H7 (cell line): ENCODE measurements at regions not wholly inside any gene's neighbourhood (a gene's known extent, or its start where the extent isn't known, plus 50 kb on each side); places are given as distances from the start of the nearest gene placed in this dataset.

Source experiments
- DNase-seq: peaks from one replicate; pipeline ENCODE4 v3.0.0; 2012
- H3K27me3 ChIP-seq: 2 replicates; pipeline ENCODE4 v1.6.0; 2011; ENCODE audit warnings: mild to moderate bottlenecking, low read length; ENCODE audit not compliant: control insufficient read depth, insufficient read depth
- H3K36me3 ChIP-seq: replicated peaks from 2 replicates; pipeline ENCODE4 v1.5.1; 2011; ENCODE audit warnings: low read length; ENCODE audit not compliant: control insufficient read depth, insufficient read depth
- H3K4me3 ChIP-seq: 2 replicates; pipeline ENCODE4 v1.5.1; 2011; ENCODE audit warnings: low read depth, mild to moderate bottlenecking, control low read depth, low read length, moderate library complexity; ENCODE audit not compliant: insufficient read depth

DNA sequence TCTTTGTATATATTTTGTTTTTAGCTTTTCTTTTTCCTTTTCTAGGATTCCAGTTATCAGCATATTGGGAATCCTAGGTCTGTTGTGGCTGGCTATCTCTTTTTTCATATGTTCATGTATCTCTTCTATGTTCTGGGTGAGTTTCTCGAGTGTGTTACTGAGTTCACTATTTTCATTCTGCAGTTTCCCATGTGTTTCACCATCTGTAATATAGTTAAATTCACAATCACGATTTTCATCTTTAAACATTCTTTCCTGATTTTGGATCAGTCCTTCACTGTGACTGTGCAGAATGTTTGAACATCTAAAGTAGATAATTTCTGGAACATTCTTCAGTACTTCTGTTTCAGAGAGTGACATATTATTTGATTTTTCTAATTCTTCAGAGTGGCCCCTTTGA is 862.1 kb downstream of the OLFM4 start:
- no peaks in the 10 kb centered on the region for H3K27me3 ChIP-seq
- no peak overlapping the region for H3K4me3 ChIP-seq
- no peak for DNase-seq
- H3K36me3 ChIP-seq, result no peaks in the 10 kb centered on the region

GRCh38 chr13:53901593-53901992 is 873.0 kb downstream of the OLFM4 start:
- no peaks in the 10 kb centered on the region for H3K27me3 ChIP-seq
- no peaks in the 10 kb centered on the region for H3K36me3 ChIP-seq
- DNase-seq, result no peak
- no peak overlapping the region for H3K4me3 ChIP-seq

DNA sequence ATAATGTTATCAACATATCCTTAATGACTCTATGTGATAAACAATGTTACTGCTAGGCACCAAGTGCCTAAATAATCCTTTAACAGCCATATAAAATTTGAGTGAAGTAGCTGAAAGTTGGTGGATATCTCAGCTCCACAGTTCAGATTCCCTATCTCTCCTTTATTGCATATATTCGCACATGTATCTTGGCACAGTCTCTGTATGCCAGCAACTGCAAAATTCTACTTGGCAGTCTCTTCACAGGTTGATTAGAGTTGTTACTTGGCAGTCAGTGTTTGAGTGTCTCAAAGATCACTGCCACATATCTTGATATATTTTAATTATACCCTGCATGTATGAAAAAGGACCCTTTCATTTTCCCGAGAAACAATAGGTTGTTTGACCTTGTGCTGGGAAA is 879.3 kb downstream of the OLFM4 start:
- Histone ChIP-seq H3K4me3 (no peak overlapping the region), H3K36me3 (no peaks in the 10 kb centered on the region), H3K27me3 (no peaks in the 10 kb centered on the region)
- DNase-seq, result no peak

- no peak for DNase-seq
- Histone ChIP-seq H3K36me3 (no peaks in the 10 kb centered on the region), H3K4me3 (no peak overlapping the region), H3K27me3 (no peaks in the 10 kb centered on the region)
These were observed 892.3 kb downstream of the OLFM4 start for GRCh38 chr13:53920916-53921315.

DNA sequence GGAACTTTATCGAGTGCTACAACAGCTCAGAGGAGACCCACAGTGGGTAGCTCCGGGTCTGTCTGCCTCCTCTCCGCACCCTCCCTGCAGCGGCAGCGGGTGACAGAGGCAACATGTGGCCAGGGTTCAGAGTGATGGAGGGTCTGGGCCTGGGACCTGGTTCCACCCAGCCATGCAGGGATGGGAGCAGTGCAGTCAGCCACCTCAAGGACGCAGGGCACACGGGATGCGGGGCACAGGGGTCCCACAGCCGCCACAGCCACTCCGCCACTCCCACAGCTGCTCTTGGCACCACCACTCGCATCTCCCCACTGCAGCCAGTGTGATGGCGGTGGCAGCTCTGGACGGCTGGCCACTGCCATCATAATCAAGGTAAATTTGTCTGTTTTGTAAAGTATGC is 892.9 kb downstream of the OLFM4 start:
- no peaks in the 10 kb centered on the region for H3K27me3 ChIP-seq
- H3K36me3 ChIP-seq, result no peaks in the 10 kb centered on the region
- H3K4me3 ChIP-seq, result no peak overlapping the region
- peak; percentile 5 for DNase-seq

DNA sequence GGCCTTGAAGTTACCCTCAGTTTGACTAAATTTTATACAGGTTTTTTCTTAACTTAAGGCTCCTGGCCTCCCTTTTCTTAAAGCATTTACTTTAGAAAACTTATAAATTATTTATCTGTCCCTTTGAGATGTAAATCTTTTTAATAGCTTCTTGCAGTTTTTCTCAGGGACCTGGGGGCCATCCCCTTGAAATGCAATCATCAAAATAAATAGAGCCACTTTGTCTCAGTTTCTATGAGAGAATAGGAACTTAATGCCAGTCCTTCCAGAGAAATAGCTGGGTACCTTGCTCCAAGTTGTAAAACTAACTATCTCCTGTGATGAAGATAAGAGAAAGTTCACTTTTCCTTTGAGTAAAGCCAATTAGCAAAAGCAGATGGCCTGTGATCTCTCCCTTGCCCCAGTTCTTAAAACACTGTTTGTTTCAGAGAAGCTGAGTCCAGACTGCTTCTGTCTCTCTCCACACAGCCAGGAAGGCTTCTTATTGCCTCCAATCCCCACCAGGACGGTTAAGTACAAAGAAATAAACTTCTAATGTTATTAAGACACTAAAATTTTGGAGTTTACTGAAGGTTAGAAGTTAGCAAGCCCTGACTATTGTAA is 913.1 kb downstream of the OLFM4 start:
- peaks cover 6% of the 10 kb centered on the region; the same call in 1 of the 2 replicates for H3K27me3 ChIP-seq
- no peaks in the 10 kb centered on the region for H3K36me3 ChIP-seq
- DNase-seq, result no peak
- no peak overlapping the region for H3K4me3 ChIP-seq

GRCh38 chr13:53946500-53946899 is 917.9 kb downstream of the OLFM4 start:
- H3K27me3 ChIP-seq, result peaks cover 6% of the 10 kb centered on the region; the same call in 1 of the 2 replicates
- H3K36me3 ChIP-seq, result no peaks in the 10 kb centered on the region
- H3K4me3 ChIP-seq, result no peak overlapping the region
- DNase-seq, result no peak

- Histone ChIP-seq H3K4me3 (no peak overlapping the region), H3K27me3 (no peaks in the 10 kb centered on the region), H3K36me3 (no peaks in the 10 kb centered on the region)
- DNase-seq, result no peak
These were observed 924.6 kb downstream of the OLFM4 start for GRCh38 chr13:53953183-53953582.
